HCT116 (cell line): ENCODE measurements at regions not wholly inside any gene's neighbourhood (a gene's known extent, or its start where the extent isn't known, plus 50 kb on each side); places are given as distances from the start of the nearest gene placed in this dataset.

Experiments
- ATF3 ChIP-seq: IDR thresholded peaks from 2 replicates; pipeline ENCODE4 v1.6.1; 2012
- CEBPB ChIP-seq: IDR thresholded peaks from 2 replicates; pipeline ENCODE4 v1.6.1; 2012; ENCODE audit warnings: low read depth
- CTCF ChIP-seq, 3 experiments: fragments of 200-600 bp in 1 of 3; sonication (generic) in 1 of 3; IDR thresholded peaks in 2 of 3; conservative IDR thresholded peaks in 1 of 3; 2 replicates each; pipeline ENCODE4 v1.5.1; 2012 to 2017; ENCODE audit warnings: low read depth in 2 of 3, low read length in 2 of 3, antibody characterized with exemption in 1 of 3, borderline replicate concordance in 1 of 3, control low read depth in 1 of 3, mild to moderate bottlenecking in 1 of 3, mixed read lengths in 1 of 3, mixed run types in 1 of 3, moderate library complexity in 1 of 3; ENCODE audit not compliant: insufficient read depth in 1 of 3
- EZH2phosphoT487 ChIP-seq: fragments of 200-600 bp; IDR thresholded peaks from 2 replicates; pipeline ENCODE4 v1.6.1; 2018; ENCODE audit warnings: antibody characterized with exemption, borderline replicate concordance
- MAX ChIP-seq: IDR thresholded peaks from 2 replicates; pipeline ENCODE4 v1.6.1; 2012
- POLR2A ChIP-seq: IDR thresholded peaks from 2 replicates; pipeline ENCODE4 v1.7.0; 2011; ENCODE audit warnings: borderline replicate concordance; ENCODE audit not compliant: insufficient read depth, insufficient read length; ENCODE audit errors: extremely low read depth
- POLR2AphosphoS5 ChIP-seq: IDR thresholded peaks from 2 replicates; pipeline ENCODE4 v1.6.1; 2011; ENCODE audit warnings: mild to moderate bottlenecking, low read depth, low read length, moderate library complexity
- RAD21 ChIP-seq: IDR thresholded peaks from 2 replicates; pipeline ENCODE4 v1.6.1; 2012; ENCODE audit warnings: low read depth, mild to moderate bottlenecking
- SIN3A ChIP-seq: IDR thresholded peaks from 2 replicates; pipeline ENCODE4 v1.6.1; 2012; ENCODE audit warnings: low read depth
- YY1 ChIP-seq: IDR thresholded peaks from 2 replicates; pipeline ENCODE4 v1.6.1; 2011; ENCODE audit warnings: low read length, low read depth, moderate library complexity, mild to moderate bottlenecking; ENCODE audit not compliant: insufficient replicate concordance; ENCODE audit errors: extremely low read depth

- no peak for TF ChIP-seq EZH2phosphoT487
- no peak for TF ChIP-seq CTCF (IDR thresholded peaks at IDR 0.05 in 2 of 3, conservative IDR thresholded peaks at IDR 0.05 in 1 of 3; ENCODE audit: borderline replicate concordance in 1 of 3, insufficient read depth in 1 of 3, low read depth in 2 of 3, low read length in 2 of 3)
- no peak for TF ChIP-seq POLR2A
- no peak for TF ChIP-seq CEBPB
- no peak for TF ChIP-seq POLR2AphosphoS5
- TF ChIP-seq ATF3: no peak
- no peak for TF ChIP-seq SIN3A
- no peak for TF ChIP-seq YY1
- TF ChIP-seq MAX: no peak
- TF ChIP-seq RAD21: no peak
These were observed 238.2 kb upstream of the SSTR1 start for GRCh38 chr14:37969511-37969979.
